A549 (cell line): ENCODE measurements at regions not wholly inside any gene's neighbourhood (a gene's known extent, or its start where the extent isn't known, plus 50 kb on each side); places are given as distances from the start of the nearest gene placed in this dataset.

Experiments
- ATAC-seq, 2 experiments: fragments of 200-7000 bp in 1 of 2; fragments of >200 bp in 1 of 2; cut with Nextera tagmentation in 1 of 2; cut with Tn5 transposase in 1 of 2; 3 replicates each; pipeline versions ENCODE4 v1.8.0 to v1.9.1; 2018 to 2020; ENCODE audit warnings: mild to moderate bottlenecking in 1 of 2, moderate library complexity in 1 of 2
- CTCF ChIA-PET: fragments of 300-600 bp; sonication (Branson Sonifier 250); formaldehyde crosslinking; extraction: SDS; loops from one replicate; lab custom pipeline; 2021; ENCODE audit warnings: antibody characterized with exemption, inconsistent platforms; lab: Yijun Ruan, JAX
- POLR2A ChIA-PET: fragments of 350-600 bp; formaldehyde crosslinking; extraction: SDS; loops from one replicate; lab custom pipeline; 2021; ENCODE audit warnings: antibody characterized with exemption, inconsistent platforms; lab: Yijun Ruan, JAX
- DNase-seq, 2 experiments: peaks; one replicate each; pipeline versions ENCODE4 v3.0.0 to v3.0.0-alpha.2; 2011 to 2016; ENCODE audit warnings: low read depth in 1 of 2, low spot score in 1 of 2
- FAIRE-seq: peaks from 2 replicates; lab custom pipeline; 2011; peaks lifted over from hg19 to GRCh38; lab: Jason Lieb, UNC
- H3K27ac ChIP-seq, 2 experiments: fragments of >200 bp; sonication (Bioruptor Twin); formaldehyde crosslinking; 3 replicates each; pipeline ENCODE4 v1.5.1; 2016 to 2017
- H3K4me1 ChIP-seq: fragments of >200 bp; sonication (Bioruptor Twin); formaldehyde crosslinking; 3 replicates; pipeline ENCODE4 v1.6.1; 2016
- H3K4me2 ChIP-seq: fragments of >200 bp; sonication (Bioruptor Twin); formaldehyde crosslinking; 3 replicates; pipeline ENCODE4 v1.6.1; 2016
- H3K4me3 ChIP-seq: fragments of >200 bp; sonication (Bioruptor Twin); formaldehyde crosslinking; 3 replicates; pipeline ENCODE4 v1.5.1; 2016
- H3K9me3 ChIP-seq: fragments of >200 bp; sonication (Bioruptor Twin); formaldehyde crosslinking; 3 replicates; pipeline ENCODE4 v1.6.1; 2016
- CBX8 ChIP-seq: fragments of 200-600 bp; sonication (generic); IDR thresholded peaks from 2 replicates; pipeline ENCODE4 v1.6.1; 2016
- CEBPB ChIP-seq, 2 experiments: fragments of >200 bp in 1 of 2; sonication (Bioruptor Twin) in 1 of 2; formaldehyde crosslinking in 1 of 2; IDR thresholded peaks; 2 replicates each; pipeline ENCODE4 v1.6.1; 2012 to 2016
- E2F6 ChIP-seq: IDR thresholded peaks from 2 replicates; pipeline ENCODE4 v1.6.1; 2012; ENCODE audit warnings: low read depth, borderline replicate concordance
- EP300 ChIP-seq, 2 experiments: fragments of >200 bp; sonication (Bioruptor Twin); formaldehyde crosslinking; IDR thresholded peaks; 2 replicates in 1 of 2; 3 replicates in 1 of 2; pipeline ENCODE4 v1.6.1; 2016 to 2017
- ESRRA ChIP-seq: fragments of 150-350 bp; IDR thresholded peaks from 2 replicates; pipeline ENCODE4 v1.6.1; 2014; ENCODE audit warnings: mild to moderate bottlenecking, low read length, borderline replicate concordance
- FOSL2 ChIP-seq, 2 experiments: fragments of 450-650 bp in 1 of 2; fragments of >200 bp in 1 of 2; sonication (Bioruptor Twin) in 1 of 2; formaldehyde crosslinking; IDR thresholded peaks; 2 replicates each; pipeline versions ENCODE4 v1.5.0 to v1.6.1; 2016 to 2020; ENCODE audit warnings: mild to moderate bottlenecking in 1 of 2, moderate library complexity in 1 of 2
- FOXS1 ChIP-seq: fragments of 250-450 bp; sonication (Bioruptor Pico); IDR thresholded peaks from 2 replicates; pipeline ENCODE4 v1.5.0; 2020; ENCODE audit warnings: mild to moderate bottlenecking, moderate library complexity
- GATA3 ChIP-seq: IDR thresholded peaks from 2 replicates; pipeline ENCODE4 v1.6.1; 2012; ENCODE audit warnings: borderline replicate concordance
- HES2 ChIP-seq: fragments of >200 bp; sonication (Bioruptor Twin); formaldehyde crosslinking; IDR thresholded peaks from 2 replicates; pipeline ENCODE4 v1.6.1; 2016
- HMGXB4 ChIP-seq: fragments of 250-450 bp; sonication (Bioruptor Pico); IDR thresholded peaks from 2 replicates; pipeline ENCODE4 v1.5.0; 2021; ENCODE audit warnings: mild to moderate bottlenecking, moderate library complexity, borderline replicate concordance
- HOXA7 ChIP-seq: fragments of 250-450 bp; sonication (Bioruptor Pico); IDR thresholded peaks from 2 replicates; pipeline ENCODE4 v1.5.0; 2020; ENCODE audit warnings: mild to moderate bottlenecking, moderate library complexity
- HOXB13 ChIP-seq: fragments of 250-450 bp; sonication (Bioruptor Pico); IDR thresholded peaks from 2 replicates; pipeline ENCODE4 v1.5.0; 2020; ENCODE audit warnings: low read depth, mild to moderate bottlenecking, moderate library complexity
- JUNB ChIP-seq: fragments of >200 bp; sonication (Bioruptor Twin); formaldehyde crosslinking; IDR thresholded peaks from 2 replicates; pipeline ENCODE4 v1.6.1; 2016
- KDM1A ChIP-seq: fragments of 200-600 bp; sonication (generic); IDR thresholded peaks from 2 replicates; pipeline ENCODE4 v1.6.1; 2016; ENCODE audit warnings: low read depth, mild to moderate bottlenecking
- MAFK ChIP-seq: fragments of 450-650 bp; IDR thresholded peaks from 2 replicates; pipeline ENCODE4 v1.6.1; 2014; ENCODE audit not compliant: partially characterized antibody
- POLR2A ChIP-seq: IDR thresholded peaks from 2 replicates; pipeline ENCODE4 v1.6.1; 2012; ENCODE audit warnings: mild to moderate bottlenecking, low read length
- POLR2AphosphoS2 ChIP-seq: conservative IDR thresholded peaks from 2 replicates; pipeline ENCODE4 v1.6.1; 2012; ENCODE audit warnings: low read length, improper control_type of control experiment, inconsistent platforms
- RAD21 ChIP-seq, 2 experiments: fragments of >200 bp in 1 of 2; sonication (Bioruptor Twin) in 1 of 2; formaldehyde crosslinking in 1 of 2; IDR thresholded peaks in 1 of 2; conservative IDR thresholded peaks in 1 of 2; 2 replicates in 1 of 2; 3 replicates in 1 of 2; pipeline ENCODE4 v1.6.1; 2012 to 2018; ENCODE audit warnings: inconsistent platforms in 1 of 2
- RCOR1 ChIP-seq: fragments of 150-350 bp; IDR thresholded peaks from 2 replicates; pipeline ENCODE4 v1.6.1; 2014; ENCODE audit warnings: antibody characterized with exemption, low read length, low read depth
- RFX5 ChIP-seq: fragments of 450-650 bp; IDR thresholded peaks from 2 replicates; pipeline ENCODE4 v1.7.1; 2014; ENCODE audit warnings: antibody characterized with exemption, mild to moderate bottlenecking, moderate library complexity
- SMC3 ChIP-seq: fragments of >200 bp; sonication (Bioruptor Twin); formaldehyde crosslinking; IDR thresholded peaks from 3 replicates; pipeline ENCODE4 v1.6.1; 2018; ENCODE audit warnings: inconsistent platforms
- TFCP2L1 ChIP-seq: fragments of 250-450 bp; sonication (Bioruptor Pico); IDR thresholded peaks from 2 replicates; pipeline ENCODE4 v1.5.0; 2021; ENCODE audit warnings: mild to moderate bottlenecking
- TP53 ChIP-seq: fragments of 250-450 bp; sonication (Bioruptor Pico); IDR thresholded peaks from 2 replicates; pipeline ENCODE4 v1.5.0; 2021; ENCODE audit warnings: mild to moderate bottlenecking, moderate library complexity
- WGBS: methylation state at CpG from one replicate; pipeline ENCODE4 v1.1.6; 2017; ENCODE audit errors: missing lambda C conversion rate; 5-methylcytosine and 5-hydroxymethylcytosine counted together
- TF ChIP-seq, protein P1 (sequence below): fragments of >200 bp; sonication (Bioruptor Twin); formaldehyde crosslinking; IDR thresholded peaks from 3 replicates; pipeline ENCODE4 v1.5.1; 2016

- TF ChIP-seq TFCP2L1 (CRISPR knock-in tag) (no peak), CEBPB (IDR thresholded peaks at IDR 0.05) (no peak), KDM1A (no peak), SMC3 (no peak)
- Histone ChIP-seq H3K4me2 (peak overlapping the region; percentile 45), H3K4me3 (no peak overlapping the region), H3K4me1 (peaks cover 11% of the 10 kb centered on the region; the same call in 2 of the 3 replicates), H3K27ac (peak overlapping the region; percentile 64 to 68; a peak in 5 of 6 replicates), H3K9me3 (no peaks in the 10 kb centered on the region)
- 48% methylated on average over 1 of the region's 1 CpG for WGBS
- ChIA-PET CTCF (no interaction called here), POLR2A (no interaction called here)
- no peak for DNase-seq
- no peak for ATAC-seq
- no peak for FAIRE-seq
These were observed 246.3 kb downstream of the KCNC2 start for GRCh38 chr12:74963304-74963703.

DNA sequence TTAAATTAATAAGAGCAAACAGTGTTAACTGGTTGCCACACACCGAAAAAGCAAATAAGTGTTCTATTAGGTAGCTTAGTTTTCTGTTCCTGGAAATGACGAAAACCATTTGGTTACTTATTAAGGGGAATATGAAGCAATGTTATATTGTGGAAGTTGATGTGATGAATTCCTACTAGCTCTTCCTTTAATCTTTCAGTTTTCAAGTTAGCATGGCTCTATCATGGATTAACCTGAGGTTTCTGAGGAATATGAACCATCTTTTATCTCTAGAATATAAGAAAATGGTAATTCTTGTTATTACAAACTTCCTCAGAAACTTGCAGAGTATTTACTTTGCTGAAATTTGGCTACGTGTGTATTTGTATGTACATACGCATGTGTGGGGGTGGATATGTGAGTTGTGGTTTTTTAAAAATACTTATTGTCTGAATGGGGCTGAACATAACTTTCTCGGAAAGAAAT lies 245.7 kb downstream of the KCNC2 start:
- FAIRE-seq, result peak; percentile 51
- Histone ChIP-seq H3K4me3 (no peak overlapping the region), H3K4me1 (peaks cover 11% of the 10 kb centered on the region; the same call in 2 of the 3 replicates), H3K9me3 (no peaks in the 10 kb centered on the region), H3K4me2 (peak overlapping the region; percentile 45), H3K27ac (peak overlapping the region; percentile 34 to 64; a peak in 5 of 6 replicates)
- TF ChIP-seq GATA3, result 0 out of 2 replicates have a peak, but pooled peaks have one; percentile 19
- TF ChIP-seq KDM1A, result no peak
- TF ChIP-seq RCOR1, result no peak
- TF ChIP-seq FOSL2 (IDR thresholded peaks at IDR 0.05), result no peak
- peak; percentile 17; the same call in 1 of the 2 replicates for TF ChIP-seq FOSL2 (CRISPR knock-in tag; IDR thresholded peaks at IDR 0.05)
- TF ChIP-seq SMC3, result 0 out of 3 replicates have a peak, but pooled peaks have one; percentile 15
- peak; percentile 78 to 79 for TF ChIP-seq CEBPB (IDR thresholded peaks at IDR 0.05)
- peak in 1 of 2 experiments; percentile 21; a peak in 1 of 5 replicates for TF ChIP-seq RAD21 (conservative IDR thresholded peaks at IDR 0.05 in 1 of 2, IDR thresholded peaks at IDR 0.05 in 1 of 2)
- TF ChIP-seq JUNB, result 0 out of 2 replicates have a peak, but pooled peaks have one; percentile 11
- TF ChIP-seq EP300 (IDR thresholded peaks at IDR 0.05), result peak; percentile 38 to 43; a peak in 1 of 5 replicates
- no peak for TF ChIP-seq HOXA7 (CRISPR knock-in tag)
- DNase-seq, result peak; percentile 8 to 72
- peak; percentile 62 to 66; a peak in 4 of 6 replicates for ATAC-seq
- WGBS, result 17% methylated on average over 5 of the region's 5 CpGs
- CTCF ChIA-PET, result no interaction called here
- POLR2A ChIA-PET, result no interaction called here

- POLR2A ChIA-PET, result no interaction called here
- no peak for ATAC-seq
- TF ChIP-seq HMGXB4, result no peak
These were observed 245.2 kb downstream of the KCNC2 start for GRCh38 chr12:74964390-74964789.

GRCh38 chr12:74971201-74971600 lies 238.4 kb downstream of the KCNC2 start:
- H3K9me3 ChIP-seq, result no peaks in the 10 kb centered on the region
- POLR2A ChIA-PET, result no interaction called here
- ATAC-seq, result no peak
- 25% methylated on average over 1 of the region's 1 CpG for WGBS
- no peaks in the 10 kb centered on the region for H3K4me1 ChIP-seq
- CTCF ChIA-PET, result no interaction called here
- DNase-seq, result no peak
- no peak overlapping the region for H3K4me2 ChIP-seq
- FAIRE-seq, result no peak
- H3K27ac ChIP-seq, result no peak overlapping the region
- H3K4me3 ChIP-seq, result no peak overlapping the region
- TF ChIP-seq FOXS1 (CRISPR knock-in tag) (no peak), TFCP2L1 (CRISPR knock-in tag) (no peak), RFX5 (no peak), CBX8 (no peak), E2F6 (no peak), SMC3 (no peak), POLR2AphosphoS2 (no peak), HOXB13 (CRISPR knock-in tag) (no peak), TP53 (CRISPR knock-in tag) (no peak), HES2 (no peak), POLR2A (no peak), ESRRA (no peak), FOSL2 (IDR thresholded peaks at IDR 0.05) (no peak), FOSL2 (CRISPR knock-in tag; IDR thresholded peaks at IDR 0.05) (no peak), HMGXB4 (no peak), MAFK (no peak)
- TF ChIP-seq, protein P1, sequence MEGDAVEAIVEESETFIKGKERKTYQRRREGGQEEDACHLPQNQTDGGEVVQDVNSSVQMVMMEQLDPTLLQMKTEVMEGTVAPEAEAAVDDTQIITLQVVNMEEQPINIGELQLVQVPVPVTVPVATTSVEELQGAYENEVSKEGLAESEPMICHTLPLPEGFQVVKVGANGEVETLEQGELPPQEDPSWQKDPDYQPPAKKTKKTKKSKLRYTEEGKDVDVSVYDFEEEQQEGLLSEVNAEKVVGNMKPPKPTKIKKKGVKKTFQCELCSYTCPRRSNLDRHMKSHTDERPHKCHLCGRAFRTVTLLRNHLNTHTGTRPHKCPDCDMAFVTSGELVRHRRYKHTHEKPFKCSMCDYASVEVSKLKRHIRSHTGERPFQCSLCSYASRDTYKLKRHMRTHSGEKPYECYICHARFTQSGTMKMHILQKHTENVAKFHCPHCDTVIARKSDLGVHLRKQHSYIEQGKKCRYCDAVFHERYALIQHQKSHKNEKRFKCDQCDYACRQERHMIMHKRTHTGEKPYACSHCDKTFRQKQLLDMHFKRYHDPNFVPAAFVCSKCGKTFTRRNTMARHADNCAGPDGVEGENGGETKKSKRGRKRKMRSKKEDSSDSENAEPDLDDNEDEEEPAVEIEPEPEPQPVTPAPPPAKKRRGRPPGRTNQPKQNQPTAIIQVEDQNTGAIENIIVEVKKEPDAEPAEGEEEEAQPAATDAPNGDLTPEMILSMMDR, result no peak

More at GRCh38 chr12:74964390-74964789, 245.2 kb downstream of the KCNC2 start:
- H3K4me2 ChIP-seq, result peak overlapping the region; percentile 45
- no peak overlapping the region for H3K4me3 ChIP-seq
- DNase-seq, result no peak
- WGBS, result 18% methylated on average over 2 of the region's 2 CpGs
- H3K27ac ChIP-seq, result peak overlapping the region; percentile 56 to 68
- no peak for FAIRE-seq
- no peaks in the 10 kb centered on the region for H3K9me3 ChIP-seq
- CTCF ChIA-PET, result no interaction called here
- peaks cover 11% of the 10 kb centered on the region; the same call in 2 of the 3 replicates for H3K4me1 ChIP-seq
